GM23338 (cell line): ENCODE measurements at regions not wholly inside any gene's neighbourhood (a gene's known extent, or its start where the extent isn't known, plus 50 kb on each side); places are given as distances from the start of the nearest gene placed in this dataset.

Experiments
- CTCF ChIP-seq, 2 experiments: fragments of 200-600 bp in 1 of 2; sonication (generic) in 1 of 2; conservative IDR thresholded peaks; 2 replicates each; pipeline versions ENCODE4 v1.5.1 to v1.6.1; 2016 to 2017; ENCODE audit warnings: antibody characterized with exemption in 2 of 2, low read depth in 2 of 2, mild to moderate bottlenecking in 2 of 2, moderate library complexity in 1 of 2
- EZH2 ChIP-seq: fragments of 200-600 bp; sonication (generic); IDR thresholded peaks from one replicate; pipeline ENCODE4 v1.8.0; 2017; ENCODE audit warnings: antibody characterized with exemption, mild to moderate bottlenecking, low read depth; ENCODE audit not compliant: unreplicated experiment
- EZH2phosphoT487 ChIP-seq: fragments of 200-600 bp; sonication (generic); IDR thresholded peaks from one replicate; pipeline ENCODE4 v1.8.1; 2018; ENCODE audit warnings: antibody characterized with exemption; ENCODE audit not compliant: unreplicated experiment

- TF ChIP-seq CTCF (conservative IDR thresholded peaks at IDR 0.05; ENCODE audit: low read depth in 2 of 2) (no peak), EZH2phosphoT487 (no peak), EZH2 (no peak)
Observed at GRCh38 chr12:60212159-60213000, 616.6 kb downstream of the SLC16A7 start.
